Right atrium auricular region (tissue), 2 donors: ENCODE measurements at regions not wholly inside any gene's neighbourhood (a gene's known extent, or its start where the extent isn't known, plus 50 kb on each side); places are given as distances from the start of the nearest gene placed in this dataset.

Experiments
- DNase-seq: peaks from one replicate; pipeline ENCODE4 v3.0.0-alpha.2; 2019; ENCODE audit warnings: low spot score
- H3K27ac ChIP-seq, 2 donors: fragments of 200-600 bp; sonication (generic); 1 replicate in 1 of 2; 2 replicates in 1 of 2; pipeline ENCODE4 v1.5.1; 2016 to 2019
- H3K27me3 ChIP-seq, 2 donors: fragments of 200-600 bp; sonication (generic); one replicate each; pipeline versions ENCODE4 v1.5.1 to v1.6.0; 2017 to 2019
- H3K36me3 ChIP-seq: fragments of 200-600 bp; sonication (generic); one replicate; pipeline ENCODE4 v1.5.1; 2016
- H3K4me1 ChIP-seq, 2 donors: fragments of 200-600 bp; sonication (generic); one replicate each; pipeline versions ENCODE4 v1.5.1 to v1.6.0; 2017 to 2019
- H3K4me3 ChIP-seq, 2 donors: fragments of 200-600 bp; sonication (generic); 1 replicate in 1 of 2; 2 replicates in 1 of 2; pipeline ENCODE4 v1.5.1; 2017 to 2019; ENCODE audit warnings: mild to moderate bottlenecking in 1 of 2, moderate library complexity in 1 of 2
- H3K9me3 ChIP-seq, 2 donors: fragments of 200-600 bp; sonication (generic); one replicate each; pipeline ENCODE4 v1.5.1; 2019
- CTCF ChIP-seq, 2 donors: fragments of 200-600 bp; sonication (generic); IDR thresholded peaks; one replicate each; pipeline ENCODE4 v1.5.1; 2019; ENCODE audit warnings: antibody characterized with exemption in 2 of 2

GRCh38 chr4:85391589-85392410, 83.2 kb upstream of the ARHGAP24 start:
- no peak for DNase-seq
- H3K4me1 ChIP-seq = peaks cover 0 to 4% of the 10 kb centered on the region in 2 donors
- no peak for TF ChIP-seq CTCF (IDR thresholded peaks at IDR 0.05)
- H3K27me3 ChIP-seq = no peaks in the 10 kb centered on the region
- no peak overlapping the region for H3K4me3 ChIP-seq
- no peaks in the 10 kb centered on the region for H3K9me3 ChIP-seq
- H3K27ac ChIP-seq = peak overlapping the region in 1 of 2 donors; percentile 19
- no peaks in the 10 kb centered on the region for H3K36me3 ChIP-seq

GRCh38 chr4:85393201-85393600, 81.7 kb upstream of the ARHGAP24 start:
- TF ChIP-seq CTCF (IDR thresholded peaks at IDR 0.05) = no peak
- DNase-seq = no peak

GRCh38 chr4:85398276-85398675, 76.7 kb upstream of the ARHGAP24 start:
- no peak for DNase-seq
- H3K27me3 ChIP-seq = no peaks in the 10 kb centered on the region
- peak overlapping the region; percentile 2 to 64 for H3K27ac ChIP-seq
- no peak for TF ChIP-seq CTCF (IDR thresholded peaks at IDR 0.05)
- peaks cover 0 to 14% of the 10 kb centered on the region in 2 donors for H3K4me1 ChIP-seq
- H3K36me3 ChIP-seq = no peaks in the 10 kb centered on the region
- H3K9me3 ChIP-seq = no peaks in the 10 kb centered on the region
- H3K4me3 ChIP-seq = no peak overlapping the region

More at GRCh38 chr4:85393201-85393600, 81.7 kb upstream of the ARHGAP24 start:
- Histone ChIP-seq H3K4me3 (no peak overlapping the region), H3K9me3 (no peaks in the 10 kb centered on the region), H3K27ac (no peak overlapping the region), H3K27me3 (no peaks in the 10 kb centered on the region), H3K36me3 (no peaks in the 10 kb centered on the region), H3K4me1 (peaks cover 0 to 6% of the 10 kb centered on the region in 2 donors)

GRCh38 chr4:85399270-85399669, 75.7 kb upstream of the ARHGAP24 start:
- Histone ChIP-seq H3K4me3 (no peak overlapping the region), H3K27ac (no peak overlapping the region)
- TF ChIP-seq CTCF (IDR thresholded peaks at IDR 0.05) = no peak

DNA sequence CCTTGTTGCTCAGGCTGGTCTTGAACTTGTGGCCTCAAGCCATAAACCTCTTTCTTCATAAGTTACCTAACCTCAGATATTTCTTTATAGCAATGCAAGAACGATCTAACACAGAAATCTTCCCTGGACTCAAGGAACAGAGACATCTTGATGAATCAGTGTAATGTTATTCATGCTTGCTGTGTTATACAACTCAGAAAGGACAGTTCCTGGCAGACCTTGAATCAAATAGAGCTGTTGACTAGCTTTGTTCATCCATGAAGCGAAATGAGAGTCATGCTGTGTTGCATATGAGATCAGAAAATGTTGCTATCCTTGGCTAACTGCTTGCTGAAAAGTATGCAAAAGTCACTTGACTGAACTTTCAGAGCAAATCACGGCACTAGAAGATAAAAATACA, 72.6 kb upstream of the ARHGAP24 start:
- Histone ChIP-seq H3K36me3 (no peaks in the 10 kb centered on the region), H3K27me3 (no peaks in the 10 kb centered on the region), H3K9me3 (no peaks in the 10 kb centered on the region), H3K4me1 (peaks cover 0 to 14% of the 10 kb centered on the region in 2 donors), H3K4me3 (no peak overlapping the region), H3K27ac (peak overlapping the region in 1 of 2 donors; percentile 73)
- no peak for DNase-seq
- no peak for TF ChIP-seq CTCF (IDR thresholded peaks at IDR 0.05)

More at GRCh38 chr4:85399270-85399669, 75.7 kb upstream of the ARHGAP24 start:
- no peaks in the 10 kb centered on the region for H3K9me3 ChIP-seq
- peaks cover 0 to 14% of the 10 kb centered on the region in 2 donors for H3K4me1 ChIP-seq
- no peak for DNase-seq
- H3K27me3 ChIP-seq = no peaks in the 10 kb centered on the region
- no peaks in the 10 kb centered on the region for H3K36me3 ChIP-seq
